H1 (cell line): ENCODE measurements at regions not wholly inside any gene's neighbourhood (a gene's known extent, or its start where the extent isn't known, plus 50 kb on each side); places are given as distances from the start of the nearest gene placed in this dataset.

Experiments used
- CREB1 ChIP-seq: IDR thresholded peaks from 2 replicates; pipeline ENCODE4 v1.6.1; 2012; ENCODE audit warnings: inconsistent platforms
- EGR1 ChIP-seq: IDR thresholded peaks from 2 replicates; pipeline ENCODE4 v1.6.1; 2011; ENCODE audit warnings: low read depth, low read length, borderline replicate concordance
- FOSL1 ChIP-seq: IDR thresholded peaks from 2 replicates; pipeline ENCODE4 v1.6.1; 2011; ENCODE audit warnings: mild to moderate bottlenecking, low read depth, low read length, moderate library complexity; ENCODE audit not compliant: insufficient read depth
- PHF8 ChIP-seq: fragments of 200-600 bp; sonication (generic); conservative IDR thresholded peaks from 2 replicates; pipeline ENCODE4 v1.7.1; 2012; ENCODE audit warnings: low read depth, mild to moderate bottlenecking, inconsistent platforms, low read length, moderate library complexity
- POLR2A ChIP-seq, 2 experiments: IDR thresholded peaks; 1 replicate in 1 of 2; 2 replicates in 1 of 2; pipeline ENCODE4 v1.6.1; 2011; ENCODE audit warnings: low read depth in 2 of 2, low read length in 2 of 2, mild to moderate bottlenecking in 2 of 2; ENCODE audit errors: control extremely low read depth in 1 of 2
- POLR2AphosphoS5 ChIP-seq: IDR thresholded peaks from 2 replicates; pipeline ENCODE4 v1.6.1; 2011; ENCODE audit warnings: low read depth, low read length
- SIN3A ChIP-seq, 2 experiments: IDR thresholded peaks in 1 of 2; conservative IDR thresholded peaks in 1 of 2; 2 replicates each; pipeline ENCODE4 v1.6.1; 2011 to 2012; ENCODE audit warnings: low read length in 2 of 2, improper control_type of control experiment in 1 of 2, low read depth in 1 of 2, mild to moderate bottlenecking in 1 of 2
- SIX5 ChIP-seq: IDR thresholded peaks from 2 replicates; pipeline ENCODE4 v1.6.1; 2011; ENCODE audit warnings: mild to moderate bottlenecking, low read depth, low read length
- YY1 ChIP-seq: IDR thresholded peaks from 2 replicates; pipeline ENCODE4 v1.6.1; 2011; ENCODE audit warnings: low read depth, mild to moderate bottlenecking, low read length
- TF ChIP-seq, protein P1 (sequence below), 3 experiments: IDR thresholded peaks; 1 replicate in 2 of 3; 2 replicates in 1 of 3; pipeline versions ENCODE4 v1.5.1 to v1.6.1; 2011; ENCODE audit warnings: low read length in 3 of 3, mild to moderate bottlenecking in 3 of 3, inconsistent platforms in 2 of 3, low read depth in 1 of 3, moderate library complexity in 1 of 3; ENCODE audit not compliant: insufficient read depth in 1 of 3; ENCODE audit errors: control extremely low read depth in 1 of 3
- TF ChIP-seq, protein P2 (sequence below): IDR thresholded peaks from 2 replicates; pipeline ENCODE4 v1.6.1; 2012; ENCODE audit warnings: inconsistent platforms
- TF ChIP-seq, protein P3 (sequence below): IDR thresholded peaks from 2 replicates; pipeline ENCODE4 v1.6.1; 2011; ENCODE audit warnings: low read length, improper control_type of control experiment

DNA sequence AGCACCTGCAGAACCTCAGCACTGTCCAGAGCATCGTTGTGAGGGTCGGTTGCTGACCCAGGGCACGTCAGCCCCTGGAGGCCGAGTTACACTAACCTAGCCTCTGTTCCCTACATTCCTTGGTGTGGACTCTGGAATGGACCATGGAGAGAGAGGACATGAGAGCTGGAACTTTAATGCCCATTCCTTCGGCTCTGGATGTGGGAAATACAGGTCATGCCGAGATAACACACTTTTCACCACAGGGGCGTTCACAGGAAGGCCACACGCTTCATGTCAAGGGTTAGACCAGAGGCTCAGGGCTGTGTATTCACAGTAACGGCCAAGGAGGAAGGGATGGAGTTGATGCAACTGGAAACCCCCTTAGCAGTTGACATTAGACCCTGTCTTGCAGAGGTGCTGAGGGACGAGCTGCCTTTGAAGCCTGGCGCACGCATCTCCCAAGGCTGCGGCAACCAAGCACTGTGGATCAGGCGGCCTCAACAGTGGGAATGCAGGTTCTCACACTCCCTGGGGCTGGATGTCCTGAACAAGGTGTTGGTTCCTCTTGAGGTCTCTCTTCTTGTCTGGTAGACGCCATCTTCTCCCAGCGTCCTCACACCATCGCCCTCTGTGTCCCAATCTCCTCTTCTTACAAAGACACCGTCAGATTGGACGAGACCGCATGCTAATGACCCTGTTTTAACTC is 245.2 kb downstream of the KLF6 start:
- TF ChIP-seq PHF8 (no peak), POLR2AphosphoS5 (no peak), EGR1 (no peak), FOSL1 (no peak), SIN3A (conservative IDR thresholded peaks at IDR 0.05 in 1 of 2, IDR thresholded peaks at IDR 0.05 in 1 of 2; ENCODE audit: low read depth in 1 of 2, low read length in 2 of 2) (no peak), CREB1 (no peak), SIX5 (no peak), POLR2A (IDR thresholded peaks at IDR 0.05; ENCODE audit: control extremely low read depth in 1 of 2, low read depth in 2 of 2, low read length in 2 of 2) (no peak), YY1 (no peak)
- TF ChIP-seq, protein P1, sequence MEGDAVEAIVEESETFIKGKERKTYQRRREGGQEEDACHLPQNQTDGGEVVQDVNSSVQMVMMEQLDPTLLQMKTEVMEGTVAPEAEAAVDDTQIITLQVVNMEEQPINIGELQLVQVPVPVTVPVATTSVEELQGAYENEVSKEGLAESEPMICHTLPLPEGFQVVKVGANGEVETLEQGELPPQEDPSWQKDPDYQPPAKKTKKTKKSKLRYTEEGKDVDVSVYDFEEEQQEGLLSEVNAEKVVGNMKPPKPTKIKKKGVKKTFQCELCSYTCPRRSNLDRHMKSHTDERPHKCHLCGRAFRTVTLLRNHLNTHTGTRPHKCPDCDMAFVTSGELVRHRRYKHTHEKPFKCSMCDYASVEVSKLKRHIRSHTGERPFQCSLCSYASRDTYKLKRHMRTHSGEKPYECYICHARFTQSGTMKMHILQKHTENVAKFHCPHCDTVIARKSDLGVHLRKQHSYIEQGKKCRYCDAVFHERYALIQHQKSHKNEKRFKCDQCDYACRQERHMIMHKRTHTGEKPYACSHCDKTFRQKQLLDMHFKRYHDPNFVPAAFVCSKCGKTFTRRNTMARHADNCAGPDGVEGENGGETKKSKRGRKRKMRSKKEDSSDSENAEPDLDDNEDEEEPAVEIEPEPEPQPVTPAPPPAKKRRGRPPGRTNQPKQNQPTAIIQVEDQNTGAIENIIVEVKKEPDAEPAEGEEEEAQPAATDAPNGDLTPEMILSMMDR (IDR thresholded peaks at IDR 0.05; ENCODE audit: control extremely low read depth in 1 of 3, insufficient read depth in 1 of 3, low read depth in 1 of 3, low read length in 3 of 3), result no peak
- TF ChIP-seq, protein P2, sequence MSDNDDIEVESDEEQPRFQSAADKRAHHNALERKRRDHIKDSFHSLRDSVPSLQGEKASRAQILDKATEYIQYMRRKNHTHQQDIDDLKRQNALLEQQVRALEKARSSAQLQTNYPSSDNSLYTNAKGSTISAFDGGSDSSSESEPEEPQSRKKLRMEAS, result no peak
- TF ChIP-seq, protein P3, sequence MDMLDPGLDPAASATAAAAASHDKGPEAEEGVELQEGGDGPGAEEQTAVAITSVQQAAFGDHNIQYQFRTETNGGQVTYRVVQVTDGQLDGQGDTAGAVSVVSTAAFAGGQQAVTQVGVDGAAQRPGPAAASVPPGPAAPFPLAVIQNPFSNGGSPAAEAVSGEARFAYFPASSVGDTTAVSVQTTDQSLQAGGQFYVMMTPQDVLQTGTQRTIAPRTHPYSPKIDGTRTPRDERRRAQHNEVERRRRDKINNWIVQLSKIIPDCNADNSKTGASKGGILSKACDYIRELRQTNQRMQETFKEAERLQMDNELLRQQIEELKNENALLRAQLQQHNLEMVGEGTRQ, result no peak
